ENCODE measurements at regions not wholly inside any gene's neighbourhood (a gene's known extent, or its start where the extent isn't known, plus 50 kb on each side); places are given as distances from the start of the nearest gene placed in this dataset.

- Mint-ChIP-seq H3K27ac (no peak overlapping the region), H3K36me3 (ENCODE audit: insufficient read depth in 1 of 3, low read depth in 3 of 3) (peaks cover 0 to 3% (median 0%) of the 10 kb centered on the region in 3 experiments; a peak in 1 of 7 replicates), H3K9me3 (no peaks in the 10 kb centered on the region), H3K27me3 (ENCODE audit: low read depth) (peaks cover 2% of the 10 kb centered on the region; the same call in 1 of the 2 replicates), H3K4me3 (no peak overlapping the region), H3K4me1 (peaks cover 6 to 8% of the 10 kb centered on the region in 2 experiments; a peak in 3 of 4 replicates)
- no peak for DNase-seq
- no peaks in the 10 kb centered on the region for H4K20me1 ChIP-seq (ENCODE audit: control insufficient read depth, insufficient read depth, insufficient read length)
- H2BK15ac ChIP-seq (ENCODE audit: low read depth, low read length): no peak overlapping the region
- H3K14ac ChIP-seq (ENCODE audit: insufficient read depth, low read length): no peak overlapping the region
- no peak overlapping the region for H3K23ac ChIP-seq (ENCODE audit: insufficient read length, low read depth, low read length)
- H2BK120ac ChIP-seq (ENCODE audit: low read depth, low read length, poor library complexity, severe bottlenecking): no peak overlapping the region
- H3K4me2 ChIP-seq (ENCODE audit: insufficient read depth, insufficient read length, low read length): no peak overlapping the region
- TF ChIP-seq CTCF (conservative IDR thresholded peaks at IDR 0.05): no peak
- H3T11ph ChIP-seq (ENCODE audit: low read length): no peak overlapping the region
- no peak overlapping the region for H4K5ac ChIP-seq (ENCODE audit: insufficient read length, low read depth, low read length)
- no peak overlapping the region for H4K91ac ChIP-seq (ENCODE audit: insufficient read length, low read depth, low read length)
- H3K79me2 ChIP-seq (ENCODE audit: insufficient read depth, low read length): no peaks in the 10 kb centered on the region
- H2BK5ac ChIP-seq (ENCODE audit: insufficient read length, low read length): no peak overlapping the region
- H4K8ac ChIP-seq (replicated peaks; ENCODE audit: insufficient read length, low read depth, low read length): no peak overlapping the region
- H3K18ac ChIP-seq (ENCODE audit: insufficient read length, low read depth, low read length): no peak overlapping the region
- H2AK5ac ChIP-seq (ENCODE audit: insufficient read length, low read length): no peak overlapping the region
- no peak overlapping the region for H3K4ac ChIP-seq (ENCODE audit: low read depth, low read length)
- no CpG with 5 or more reads among the region's 2 CpGs for WGBS (ENCODE audit: extremely low coverage, insufficient read length, low lambda C conversion rate)
- no peak overlapping the region for H2BK12ac ChIP-seq (ENCODE audit: insufficient read length, low read depth, low read length)
- no peaks in the 10 kb centered on the region for H3K79me1 ChIP-seq (ENCODE audit: insufficient read depth, low read depth, low read length, poor library complexity, severe bottlenecking)
- no peak overlapping the region for H2BK20ac ChIP-seq (ENCODE audit: low read depth, low read length, poor library complexity, severe bottlenecking)
- no peak overlapping the region for H3K9ac ChIP-seq (ENCODE audit: extremely low read depth, insufficient read length, low read length)
- no peaks in the 10 kb centered on the region for H3K4me1 ChIP-seq (ENCODE audit: insufficient read depth, low read length)
- no peak overlapping the region for H2AFZ ChIP-seq (ENCODE audit: low read length)
- no peak overlapping the region for H3K56ac ChIP-seq (ENCODE audit: insufficient read length, low read depth, low read length)
- no peaks in the 10 kb centered on the region for H3K9me3 ChIP-seq (ENCODE audit: control insufficient read depth, low read depth, low read length)
- no peak overlapping the region for H3K27ac ChIP-seq (ENCODE audit: insufficient read length, low read depth, low read length)
- no peaks in the 10 kb centered on the region for H3K23me2 ChIP-seq (ENCODE audit: insufficient read length, low read depth, low read length, poor library complexity, severe bottlenecking)
- H3K27me3 ChIP-seq (ENCODE audit: insufficient read depth, low read length): no peaks in the 10 kb centered on the region
Observed at GRCh38 chr6:25219917-25220278, 59.3 kb upstream of the CARMIL1 start.

Data from H9 (cell line).